ENCODE measurements at regions not wholly inside any gene's neighbourhood (a gene's known extent, or its start where the extent isn't known, plus 50 kb on each side); places are given as distances from the start of the nearest gene placed in this dataset.

- Histone ChIP-seq H3K4me2 (ENCODE audit: low read depth, low read length, poor library complexity, severe bottlenecking) (no peak overlapping the region), H3K9me3 (ENCODE audit: insufficient read depth, low read length) (no peaks in the 10 kb centered on the region), H3K36me3 (ENCODE audit: low read length) (no peaks in the 10 kb centered on the region), H4K20me1 (ENCODE audit: low read depth, low read length) (no peaks in the 10 kb centered on the region), H3K4me3 (ENCODE audit: insufficient read depth, low read length, poor library complexity, severe bottlenecking) (no peak overlapping the region), H3F3A (ENCODE audit: insufficient read depth) (no peaks in the 10 kb centered on the region), H3K9me2 (replicated peaks; ENCODE audit: insufficient read depth, low read length) (no peaks in the 10 kb centered on the region), H3K27ac (ENCODE audit: low read depth, low read length) (no peak overlapping the region), H3K9ac (ENCODE audit: low read length) (no peak overlapping the region), H2AFZ (ENCODE audit: low read depth, low read length, severe bottlenecking) (no peak overlapping the region), H3K79me2 (ENCODE audit: insufficient read depth, low read length) (no peaks in the 10 kb centered on the region), H3K27me3 (ENCODE audit: low read length) (no peaks in the 10 kb centered on the region)
- TF ChIP-seq CTCF (IDR thresholded peaks at IDR 0.05; ENCODE audit: insufficient read depth, low read length, poor library complexity, severe bottlenecking) (no peak), EZH2phosphoT487 (conservative IDR thresholded peaks at IDR 0.05; ENCODE audit: low read length) (no peak)
Observed at GRCh38 chr9:23194281-23194680, 631.8 kb downstream of the ELAVL2 start.

GRCh38 chr9:23215688-23216087 is 610.4 kb downstream of the ELAVL2 start:
- no peaks in the 10 kb centered on the region for H3F3A ChIP-seq (ENCODE audit: insufficient read depth)
- H3K4me3 ChIP-seq (ENCODE audit: insufficient read depth, low read length, poor library complexity, severe bottlenecking), result no peak overlapping the region
- H4K20me1 ChIP-seq (ENCODE audit: low read depth, low read length), result no peaks in the 10 kb centered on the region
- H2AFZ ChIP-seq (ENCODE audit: low read depth, low read length, severe bottlenecking), result no peak overlapping the region
- no peak for TF ChIP-seq CTCF (IDR thresholded peaks at IDR 0.05; ENCODE audit: insufficient read depth, low read length, poor library complexity, severe bottlenecking)
- TF ChIP-seq EZH2phosphoT487 (conservative IDR thresholded peaks at IDR 0.05; ENCODE audit: low read length), result no peak
- no peak overlapping the region for H3K4me2 ChIP-seq (ENCODE audit: low read depth, low read length, poor library complexity, severe bottlenecking)
- H3K9me3 ChIP-seq (ENCODE audit: insufficient read depth, low read length), result no peaks in the 10 kb centered on the region
- H3K27me3 ChIP-seq (ENCODE audit: low read length), result no peaks in the 10 kb centered on the region
- H3K27ac ChIP-seq (ENCODE audit: low read depth, low read length), result no peak overlapping the region
- H3K9ac ChIP-seq (ENCODE audit: low read length), result no peak overlapping the region
- no peaks in the 10 kb centered on the region; the same call in 1 of the 2 replicates for H3K9me2 ChIP-seq (replicated peaks; ENCODE audit: insufficient read depth, low read length)
- no peaks in the 10 kb centered on the region for H3K79me2 ChIP-seq (ENCODE audit: insufficient read depth, low read length)
- no peaks in the 10 kb centered on the region for H3K36me3 ChIP-seq (ENCODE audit: low read length)

GRCh38 chr9:23219471-23219870 is 606.6 kb downstream of the ELAVL2 start:
- no peaks in the 10 kb centered on the region; the same call in 1 of the 2 replicates for H3K9me2 ChIP-seq (replicated peaks; ENCODE audit: insufficient read depth, low read length)
- H3K79me2 ChIP-seq (ENCODE audit: insufficient read depth, low read length), result no peaks in the 10 kb centered on the region
- TF ChIP-seq CTCF (IDR thresholded peaks at IDR 0.05; ENCODE audit: insufficient read depth, low read length, poor library complexity, severe bottlenecking) (no peak), EZH2phosphoT487 (conservative IDR thresholded peaks at IDR 0.05; ENCODE audit: low read length) (no peak)
- H3K36me3 ChIP-seq (ENCODE audit: low read length), result no peaks in the 10 kb centered on the region
- H2AFZ ChIP-seq (ENCODE audit: low read depth, low read length, severe bottlenecking), result no peak overlapping the region
- no peak overlapping the region for H3K4me3 ChIP-seq (ENCODE audit: insufficient read depth, low read length, poor library complexity, severe bottlenecking)
- H3K27ac ChIP-seq (ENCODE audit: low read depth, low read length), result no peak overlapping the region
- H3F3A ChIP-seq (ENCODE audit: insufficient read depth), result no peaks in the 10 kb centered on the region
- no peaks in the 10 kb centered on the region for H3K9me3 ChIP-seq (ENCODE audit: insufficient read depth, low read length)
- no peak overlapping the region for H3K4me2 ChIP-seq (ENCODE audit: low read depth, low read length, poor library complexity, severe bottlenecking)
- no peaks in the 10 kb centered on the region for H4K20me1 ChIP-seq (ENCODE audit: low read depth, low read length)
- H3K9ac ChIP-seq (ENCODE audit: low read length), result no peak overlapping the region
- no peaks in the 10 kb centered on the region for H3K27me3 ChIP-seq (ENCODE audit: low read length)

Measured in SU-DHL-6 (cell line).